ENCODE measurements at regions not wholly inside any gene's neighbourhood (a gene's known extent, or its start where the extent isn't known, plus 50 kb on each side); places are given as distances from the start of the nearest gene placed in this dataset.
A peak's percentile ranks its signal among the peaks of the same experiment; 100 is the strongest.

DNA sequence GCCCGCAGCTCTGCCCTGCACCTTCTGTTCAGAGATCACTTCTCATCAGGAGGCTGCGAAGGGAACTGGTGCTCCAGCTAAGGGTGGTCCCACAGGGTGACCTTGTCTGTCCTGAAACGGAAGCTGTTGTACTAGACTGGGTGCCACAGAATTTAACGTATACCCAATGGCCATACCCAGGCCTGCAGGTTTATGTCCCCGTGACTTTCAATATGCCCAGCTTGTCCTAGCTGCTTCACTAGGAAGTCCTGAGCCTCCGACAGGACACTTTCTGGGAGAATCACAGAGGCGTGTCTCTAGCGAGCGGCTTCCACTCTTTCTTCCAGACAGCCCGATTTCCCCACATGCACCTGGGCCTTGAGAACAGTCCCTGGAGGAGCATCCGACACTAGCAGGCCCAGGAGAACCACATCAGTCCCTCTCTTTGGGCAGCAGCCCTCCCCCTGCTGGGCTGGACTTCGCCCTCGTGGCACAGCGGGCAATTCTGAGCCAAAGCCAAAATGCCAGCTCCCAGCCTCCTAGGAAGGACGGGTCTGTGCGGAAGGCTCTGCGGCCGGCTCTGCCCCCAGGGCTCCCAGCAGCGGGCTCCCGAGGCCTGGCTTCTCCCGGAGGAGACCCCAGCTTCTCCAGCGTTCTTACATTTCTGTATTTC lies 91.9 kb upstream of the OTOS start:
- no peak for TF ChIP-seq CTCF (IDR thresholded peaks at IDR 0.05; ENCODE audit: low read depth, low read length, missing control alignments)
- H3K4me3 ChIP-seq (replicated peaks; ENCODE audit: low read depth, low read length): no peak overlapping the region
- DNase-seq (ENCODE audit: extremely low read depth, low read depth): no peak

GRCh38 chr2:240232961-240233884 lies 92.8 kb upstream of the OTOS start:
- H3K4me3 ChIP-seq (replicated peaks; ENCODE audit: low read depth, low read length): no peak overlapping the region
- TF ChIP-seq CTCF (IDR thresholded peaks at IDR 0.05; ENCODE audit: low read depth, low read length, missing control alignments): peak; percentile 87
- peak; percentile 24 for DNase-seq (ENCODE audit: extremely low read depth, low read depth)

GRCh38 chr2:240233885-240234502 lies 93.5 kb upstream of the OTOS start:
- H3K4me3 ChIP-seq (replicated peaks; ENCODE audit: low read depth, low read length): no peak overlapping the region
- DNase-seq (ENCODE audit: extremely low read depth, low read depth): no peak
- no peak for TF ChIP-seq CTCF (IDR thresholded peaks at IDR 0.05; ENCODE audit: low read depth, low read length, missing control alignments)

- TF ChIP-seq CTCF (IDR thresholded peaks at IDR 0.05; ENCODE audit: low read depth, low read length, missing control alignments): no peak
- no peak for DNase-seq (ENCODE audit: extremely low read depth, low read depth)
- no peak overlapping the region for H3K4me3 ChIP-seq (replicated peaks; ENCODE audit: low read depth, low read length)
Measured at GRCh38 chr2:240234503-240234951, 94.1 kb upstream of the OTOS start.

GRCh38 chr2:240235149-240235803 lies 94.8 kb upstream of the OTOS start:
- no peak for TF ChIP-seq CTCF (IDR thresholded peaks at IDR 0.05; ENCODE audit: low read depth, low read length, missing control alignments)
- H3K4me3 ChIP-seq (replicated peaks; ENCODE audit: low read depth, low read length): no peak overlapping the region
- DNase-seq (ENCODE audit: extremely low read depth, low read depth): no peak

DNA sequence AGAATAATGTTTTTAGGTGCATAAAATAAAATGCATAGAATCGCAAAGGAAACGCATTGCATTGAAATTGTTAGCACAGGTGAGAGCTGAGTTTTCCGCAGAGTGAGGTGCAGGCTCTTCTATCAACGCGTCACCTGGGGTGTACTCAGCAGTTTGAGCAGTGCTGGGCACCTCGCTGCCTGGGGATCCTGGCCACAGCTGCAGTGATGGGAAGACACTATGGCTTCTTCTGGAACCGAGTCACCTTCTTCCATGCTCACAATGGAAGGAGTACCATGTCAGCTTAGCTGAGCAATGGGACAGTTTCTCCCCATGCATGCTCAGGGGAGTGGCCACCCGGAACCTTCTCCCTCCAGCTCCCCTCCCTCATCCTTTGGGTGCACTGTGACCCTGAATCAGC lies 95.4 kb upstream of the OTOS start:
- no peak for DNase-seq (ENCODE audit: extremely low read depth, low read depth)
- no peak overlapping the region for H3K4me3 ChIP-seq (replicated peaks; ENCODE audit: low read depth, low read length)
- TF ChIP-seq CTCF (IDR thresholded peaks at IDR 0.05; ENCODE audit: low read depth, low read length, missing control alignments): no peak
